GM19463 (cell line): ENCODE measurements at regions not wholly inside any gene's neighbourhood (a gene's known extent, or its start where the extent isn't known, plus 50 kb on each side); places are given as distances from the start of the nearest gene placed in this dataset.
"Not testable (repeated sequence)": the region's sequence is repeated elsewhere in the genome, so short reads cannot be mapped to it uniquely, and the experiment has no call there.

Experiments used
- ATAC-seq: cut with Tn5 transposase; IDR thresholded peaks from one replicate; pipeline ENCODE4 v1.9.1; 2021; ENCODE audit warnings: mild to moderate bottlenecking, moderate library complexity; ENCODE audit not compliant: unreplicated experiment

- no peak for ATAC-seq
Measured at GRCh38 chr2:184174493-184175104, 423.7 kb upstream of the ZNF804A start.

GRCh38 chr2:184178229-184178628, 420.1 kb upstream of the ZNF804A start:
- ATAC-seq, result no peak

- no peak for ATAC-seq
Measured at GRCh38 chr2:184186436-184186835, 411.9 kb upstream of the ZNF804A start.

- no peak for ATAC-seq
Measured at GRCh38 chr2:184187421-184187971, 410.8 kb upstream of the ZNF804A start.

- no peak for ATAC-seq
Measured at GRCh38 chr2:184190725-184191124, 407.6 kb upstream of the ZNF804A start.

GRCh38 chr2:184192649-184193048, 405.7 kb upstream of the ZNF804A start:
- ATAC-seq, result no peak

GRCh38 chr2:184197413-184197812, 400.9 kb upstream of the ZNF804A start:
- no peak for ATAC-seq

GRCh38 chr2:184198791-184199190, 399.5 kb upstream of the ZNF804A start:
- not testable (repeated sequence) for ATAC-seq

- ATAC-seq, result no peak
Measured at GRCh38 chr2:184199274-184199673, 399.1 kb upstream of the ZNF804A start.

- no peak for ATAC-seq
Measured at GRCh38 chr2:184201246-184201645, 397.1 kb upstream of the ZNF804A start.

- no peak for ATAC-seq
Measured at GRCh38 chr2:184203661-184204060, 394.7 kb upstream of the ZNF804A start.

- no peak for ATAC-seq
Measured at GRCh38 chr2:184205048-184205596, 393.2 kb upstream of the ZNF804A start.

- ATAC-seq, result no peak
Measured at GRCh38 chr2:184206045-184206444, 392.3 kb upstream of the ZNF804A start.

- no peak for ATAC-seq
Measured at GRCh38 chr2:184210329-184210728, 388.0 kb upstream of the ZNF804A start.

- peak; percentile 85 for ATAC-seq
Measured at GRCh38 chr2:184215745-184216144, 382.6 kb upstream of the ZNF804A start.

- no peak for ATAC-seq
Measured at GRCh38 chr2:184256611-184257010, 341.7 kb upstream of the ZNF804A start.

GRCh38 chr2:184261331-184261730, 337.0 kb upstream of the ZNF804A start:
- no peak for ATAC-seq

GRCh38 chr2:184261818-184262217, 336.5 kb upstream of the ZNF804A start:
- ATAC-seq, result no peak

GRCh38 chr2:184268900-184269477, 329.3 kb upstream of the ZNF804A start:
- ATAC-seq, result no peak

GRCh38 chr2:184270660-184271059, 327.7 kb upstream of the ZNF804A start:
- ATAC-seq, result no peak

- no peak for ATAC-seq
Measured at GRCh38 chr2:184272056-184272455, 326.3 kb upstream of the ZNF804A start.

- ATAC-seq, result no peak
Measured at GRCh38 chr2:184294831-184295230, 303.5 kb upstream of the ZNF804A start.
